Heart left ventricle (tissue), 13 donors: ENCODE measurements at regions not wholly inside any gene's neighbourhood (a gene's known extent, or its start where the extent isn't known, plus 50 kb on each side); places are given as distances from the start of the nearest gene placed in this dataset.
A peak's percentile ranks its signal among the peaks of the same experiment; 100 is the strongest.

Experiments used
- CTCF ChIP-seq, 12 donors: fragments of 200-600 bp; sonication (generic) in 4 of 12; IDR thresholded peaks; one replicate each; pipeline versions ENCODE4 v1.5.0 to v1.8.0; 2018 to 2022; ENCODE audit warnings: antibody characterized with exemption in 12 of 12, mild to moderate bottlenecking in 5 of 12
- POLR2A ChIP-seq, 2 donors: fragments of 450-650 bp; IDR thresholded peaks; one replicate each; pipeline ENCODE4 v1.6.1; 2017; ENCODE audit warnings: antibody characterized with exemption in 2 of 2, mild to moderate bottlenecking in 2 of 2, moderate library complexity in 2 of 2
- donor health status: ischemic (EF 13 %, LVEDD 7.1; RV severe dilation, severe dysfunction).
- donor health status: DM: no; HTN: yes; CAD: no.
- donor health status: DM: no; HTN: no; CAD: no.
- donor health status: ischemic (EF 25% LVEDD 6.9; RV normal size, moderate dysfunction).
- donor health status: ischemic (EF 25% LVEDD 5.7; RV mildly dilated, moderate dysfunction).
- donor health status: ischemic (EF 35%, LVEDD 5.7; RV mildly dilated, moderate dysfunction).
- donor health status: nonischemic (EF 11% LVEDD 7.7; RV severe dilation, severe dysfunction).
- donor health status: DM: yes; HTN: yes; CAD: no.
- donor health status: PGD.
- donor health status: ischemic (EF 29% LVEDD 5.4; RV normal size, mild dysfunction).
- donor health status: nonischemic (EF 23%, LVEDD 6.1; RV moderate dilation, normal function).

GRCh38 chr15:98581715-98582114 lies 66.6 kb upstream of the IGF1R start:
- no peak for TF ChIP-seq POLR2A (IDR thresholded peaks at IDR 0.05)
- peak in 1 of 12 donors; percentile 0 for TF ChIP-seq CTCF (IDR thresholded peaks at IDR 0.05)
